Skeletal muscle satellite cell (primary cell): ENCODE measurements at regions not wholly inside any gene's neighbourhood (a gene's known extent, or its start where the extent isn't known, plus 50 kb on each side); places are given as distances from the start of the nearest gene placed in this dataset.
"Not testable (repeated sequence)": the region's sequence is repeated elsewhere in the genome, so short reads cannot be mapped to it uniquely, and the experiment has no call there.

ENCODE experiments used
- H3K27me3 ChIP-seq: 2 replicates; pipeline ENCODE4 v1.7.0; 2013; ENCODE audit warnings: low read length; ENCODE audit not compliant: control insufficient read depth, insufficient read depth
- H3K36me3 ChIP-seq: 2 replicates; pipeline ENCODE4 v1.7.0; 2013; ENCODE audit warnings: mild to moderate bottlenecking, control low read depth, low read length; ENCODE audit not compliant: insufficient read depth
- H3K4me1 ChIP-seq: 2 replicates; pipeline ENCODE4 v1.7.0; 2013; ENCODE audit warnings: low read length; ENCODE audit not compliant: control insufficient read depth, insufficient read depth
- H3K4me2 ChIP-seq: 2 replicates; pipeline ENCODE4 v1.7.0; 2013; ENCODE audit warnings: mild to moderate bottlenecking, low read length
- H3K4me3 ChIP-seq: 2 replicates; pipeline ENCODE4 v1.7.0; 2013; ENCODE audit warnings: low read length
- H3K9ac ChIP-seq: 2 replicates; pipeline ENCODE4 v1.7.0; 2013; ENCODE audit warnings: mild to moderate bottlenecking, low read depth, low read length, moderate library complexity
- H3K9me3 ChIP-seq: replicated peaks from 2 replicates; pipeline ENCODE4 v1.7.0; 2013; ENCODE audit warnings: mild to moderate bottlenecking, control low read depth, low read length

DNA sequence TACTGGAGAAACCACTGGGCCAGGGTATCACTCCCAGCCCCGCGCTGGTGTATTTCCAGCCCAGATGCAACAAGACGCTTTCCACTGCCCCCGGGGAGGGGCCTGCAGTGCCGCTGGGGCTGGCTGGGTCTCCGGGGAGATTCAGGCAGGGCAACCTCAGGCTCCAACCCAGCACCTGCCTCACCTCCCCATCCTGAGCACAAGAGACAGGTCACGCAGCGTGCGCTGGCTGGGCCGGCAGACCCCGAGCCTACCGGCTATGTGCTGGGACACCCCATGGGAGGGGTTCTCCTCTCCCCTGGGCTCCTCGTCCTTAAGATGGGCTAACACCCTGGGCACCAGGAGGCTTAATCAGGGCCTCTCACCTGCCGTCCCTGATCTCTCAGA is 80.9 kb downstream of the RFLNA start:
- H3K9ac ChIP-seq: no peak overlapping the region
- no peak overlapping the region for H3K4me3 ChIP-seq
- H3K27me3 ChIP-seq: no peaks in the 10 kb centered on the region
- H3K4me1 ChIP-seq: peaks cover 21% of the 10 kb centered on the region
- no peak overlapping the region for H3K4me2 ChIP-seq
- peaks cover 82% of the 10 kb centered on the region for H3K36me3 ChIP-seq
- H3K9me3 ChIP-seq: no peaks in the 10 kb centered on the region

DNA sequence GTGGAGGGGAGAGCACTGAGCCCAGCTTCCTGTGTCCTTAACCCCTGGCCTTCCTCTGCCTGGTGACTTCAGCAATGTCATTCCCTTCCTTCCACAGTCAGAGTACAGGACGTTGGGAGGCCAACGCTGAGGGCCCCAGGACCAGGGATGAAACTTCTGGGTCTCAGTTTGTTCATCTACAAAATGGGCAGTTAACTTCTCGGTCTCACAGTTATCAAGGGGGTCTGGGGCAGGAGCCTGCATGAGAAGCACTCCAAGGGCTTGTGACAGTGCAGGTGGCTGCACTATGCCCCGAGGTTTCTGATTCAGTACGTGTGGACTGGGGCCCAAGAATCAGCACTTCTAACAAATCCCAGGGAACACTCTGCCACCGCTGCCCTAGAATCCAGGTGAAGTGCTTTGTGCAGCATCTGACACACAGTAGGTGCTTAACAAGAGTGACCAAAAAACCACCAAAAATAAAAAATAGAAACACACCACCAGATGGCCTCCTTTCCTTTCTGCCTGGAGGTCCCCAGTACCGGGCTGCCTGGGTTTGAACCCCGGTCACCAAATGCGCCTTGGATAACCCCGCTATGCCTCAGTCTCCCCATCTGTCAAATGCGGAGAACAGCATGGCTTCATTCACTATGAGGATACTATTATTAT is 80.4 kb downstream of the RFLNA start:
- no peaks in the 10 kb centered on the region for H3K9me3 ChIP-seq
- no peak overlapping the region for H3K9ac ChIP-seq
- peaks cover 83% of the 10 kb centered on the region for H3K36me3 ChIP-seq
- peaks cover 21% of the 10 kb centered on the region for H3K4me1 ChIP-seq
- H3K4me2 ChIP-seq: no peak overlapping the region
- H3K27me3 ChIP-seq: no peaks in the 10 kb centered on the region
- H3K4me3 ChIP-seq: no peak overlapping the region

GRCh38 chr12:124374567-124374966 is 79.7 kb downstream of the RFLNA start:
- peaks cover 87% of the 10 kb centered on the region for H3K36me3 ChIP-seq
- H3K9ac ChIP-seq: no peak overlapping the region
- no peaks in the 10 kb centered on the region for H3K9me3 ChIP-seq
- H3K4me1 ChIP-seq: peaks cover 21% of the 10 kb centered on the region
- no peak overlapping the region for H3K4me3 ChIP-seq
- no peak overlapping the region for H3K4me2 ChIP-seq
- H3K27me3 ChIP-seq: no peaks in the 10 kb centered on the region

DNA sequence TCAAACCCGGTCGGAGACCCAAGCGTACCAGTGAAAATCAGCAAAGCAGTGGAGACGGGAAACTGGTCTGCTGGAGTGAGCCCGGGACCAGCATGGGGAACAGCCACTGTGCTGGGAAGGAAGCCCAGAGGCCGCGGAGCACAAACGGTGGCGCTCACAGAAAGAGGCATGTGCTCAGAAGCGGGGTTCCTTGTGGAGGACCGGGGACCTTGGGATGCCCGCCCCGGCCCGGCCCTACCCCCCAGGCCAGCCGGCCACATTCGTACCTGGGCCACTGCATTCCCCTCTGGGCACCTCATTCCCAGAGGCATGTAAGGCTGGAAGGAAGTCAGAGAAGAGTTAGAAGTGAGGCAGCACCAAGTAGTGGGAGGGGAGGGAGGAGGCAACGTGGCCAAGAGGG is 79.3 kb downstream of the RFLNA start:
- Histone ChIP-seq H3K27me3 (no peaks in the 10 kb centered on the region), H3K9me3 (no peaks in the 10 kb centered on the region), H3K4me2 (no peak overlapping the region), H3K36me3 (peaks cover 83% of the 10 kb centered on the region), H3K4me1 (peaks cover 21% of the 10 kb centered on the region), H3K4me3 (no peak overlapping the region), H3K9ac (no peak overlapping the region)

DNA sequence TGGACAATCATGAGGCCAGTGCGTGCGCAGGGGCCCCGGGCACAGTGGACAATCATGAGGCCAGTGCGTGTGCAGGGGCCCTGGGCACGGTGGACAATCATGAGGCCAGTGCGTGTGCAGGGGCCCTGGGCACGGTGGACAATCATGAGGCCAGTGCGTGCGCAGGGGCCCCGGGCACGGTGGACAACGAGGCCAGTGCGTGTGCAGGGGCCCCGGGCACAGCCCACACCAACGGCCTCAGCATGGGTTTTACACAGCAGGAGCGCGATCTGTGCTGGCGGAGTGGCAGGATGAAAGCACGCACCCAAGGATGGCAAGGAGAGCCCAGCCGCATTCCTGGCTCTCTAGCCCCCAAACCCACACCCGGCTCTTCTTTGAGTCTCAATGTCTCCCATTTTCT is 78.8 kb downstream of the RFLNA start:
- H3K9ac ChIP-seq, H3K4me2 ChIP-seq, H3K27me3 ChIP-seq, H3K4me3 ChIP-seq, H3K9me3 ChIP-seq: not testable (repeated sequence)
- Histone ChIP-seq H3K36me3 (peaks cover 79% of the 10 kb centered on the region), H3K4me1 (peaks cover 22% of the 10 kb centered on the region)

GRCh38 chr12:124372831-124373230 is 77.9 kb downstream of the RFLNA start:
- H3K4me2 ChIP-seq: no peak overlapping the region
- H3K9ac ChIP-seq: no peak overlapping the region
- H3K9me3 ChIP-seq: no peaks in the 10 kb centered on the region
- no peaks in the 10 kb centered on the region for H3K27me3 ChIP-seq
- H3K4me1 ChIP-seq: peaks cover 31% of the 10 kb centered on the region
- no peak overlapping the region for H3K4me3 ChIP-seq
- H3K36me3 ChIP-seq: peaks cover 70% of the 10 kb centered on the region

DNA sequence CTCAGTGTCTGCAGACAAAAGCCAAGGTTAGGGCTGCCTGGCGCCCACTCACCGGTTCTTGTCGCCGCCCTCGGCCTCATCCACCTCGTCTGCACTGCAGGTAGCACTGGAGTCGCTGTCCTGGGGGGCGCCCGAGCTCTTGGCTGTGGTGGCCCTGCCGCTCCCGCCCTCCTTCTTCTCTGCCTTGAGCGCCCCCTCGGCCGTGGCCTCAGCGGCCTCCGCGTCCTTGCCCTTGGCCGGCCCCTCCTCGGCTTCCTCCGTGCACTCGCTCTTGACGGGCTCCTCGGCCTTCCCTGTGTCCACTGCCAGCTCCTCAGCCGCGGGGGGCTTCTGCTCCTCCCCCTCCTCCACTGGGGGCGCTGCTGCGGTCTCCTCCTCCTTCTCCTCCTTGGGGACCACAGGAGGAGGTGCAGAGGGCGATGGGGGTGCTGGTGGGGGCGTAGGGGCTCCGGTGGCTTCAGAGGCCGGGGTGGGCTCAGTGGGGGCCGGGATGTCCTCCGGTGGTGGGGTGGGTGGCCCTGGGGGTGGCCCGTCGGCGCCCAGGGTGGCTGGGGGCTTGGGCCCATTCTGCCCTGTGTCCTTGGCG is 77.2 kb downstream of the RFLNA start:
- Histone ChIP-seq H3K9ac (no peak overlapping the region), H3K4me1 (peaks cover 35% of the 10 kb centered on the region)

DNA sequence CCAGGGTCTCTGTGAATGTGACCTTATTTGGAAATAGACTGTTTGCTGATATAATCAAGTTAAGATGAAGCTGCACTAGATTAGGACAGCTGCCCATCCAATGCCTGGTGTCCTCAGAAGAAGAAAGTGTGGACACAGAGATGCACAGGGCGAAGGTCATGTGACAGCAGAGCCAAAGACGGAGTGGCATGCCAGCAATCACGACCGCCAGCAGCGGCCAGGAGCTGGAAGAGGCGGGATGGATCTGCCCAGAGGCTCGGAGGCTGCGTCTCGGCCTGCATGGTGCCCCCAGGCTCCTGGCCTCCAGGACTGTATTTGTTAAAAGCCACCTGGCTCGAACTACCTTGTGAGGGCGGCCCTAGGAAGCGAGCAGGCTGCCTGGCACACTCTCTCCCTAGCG is 76.5 kb downstream of the RFLNA start:
- Histone ChIP-seq H3K9ac (no peak overlapping the region), H3K9me3 (no peaks in the 10 kb centered on the region), H3K36me3 (peaks cover 67% of the 10 kb centered on the region), H3K27me3 (no peaks in the 10 kb centered on the region), H3K4me1 (peaks cover 35% of the 10 kb centered on the region), H3K4me2 (no peak overlapping the region), H3K4me3 (no peak overlapping the region)

More for the DNA sequence above, 77.2 kb downstream of the RFLNA start:
- Histone ChIP-seq H3K4me2 (no peak overlapping the region), H3K4me3 (no peak overlapping the region), H3K27me3 (no peaks in the 10 kb centered on the region), H3K9me3 (no peaks in the 10 kb centered on the region), H3K36me3 (peaks cover 67% of the 10 kb centered on the region)

- no peak overlapping the region for H3K4me2 ChIP-seq
- no peaks in the 10 kb centered on the region for H3K9me3 ChIP-seq
- no peaks in the 10 kb centered on the region for H3K27me3 ChIP-seq
- peaks cover 68% of the 10 kb centered on the region for H3K36me3 ChIP-seq
- peaks cover 35% of the 10 kb centered on the region for H3K4me1 ChIP-seq
- H3K9ac ChIP-seq: no peak overlapping the region
- no peak overlapping the region for H3K4me3 ChIP-seq
These were observed 76.0 kb downstream of the RFLNA start for GRCh38 chr12:124370851-124371250.

GRCh38 chr12:124370384-124370783 is 75.5 kb downstream of the RFLNA start:
- no peaks in the 10 kb centered on the region for H3K9me3 ChIP-seq
- peaks cover 35% of the 10 kb centered on the region for H3K4me1 ChIP-seq
- H3K9ac ChIP-seq: peak overlapping the region; percentile 69
- no peaks in the 10 kb centered on the region for H3K27me3 ChIP-seq
- H3K4me3 ChIP-seq: no peak overlapping the region
- H3K36me3 ChIP-seq: peaks cover 66% of the 10 kb centered on the region
- peak overlapping the region; percentile 39 for H3K4me2 ChIP-seq

DNA sequence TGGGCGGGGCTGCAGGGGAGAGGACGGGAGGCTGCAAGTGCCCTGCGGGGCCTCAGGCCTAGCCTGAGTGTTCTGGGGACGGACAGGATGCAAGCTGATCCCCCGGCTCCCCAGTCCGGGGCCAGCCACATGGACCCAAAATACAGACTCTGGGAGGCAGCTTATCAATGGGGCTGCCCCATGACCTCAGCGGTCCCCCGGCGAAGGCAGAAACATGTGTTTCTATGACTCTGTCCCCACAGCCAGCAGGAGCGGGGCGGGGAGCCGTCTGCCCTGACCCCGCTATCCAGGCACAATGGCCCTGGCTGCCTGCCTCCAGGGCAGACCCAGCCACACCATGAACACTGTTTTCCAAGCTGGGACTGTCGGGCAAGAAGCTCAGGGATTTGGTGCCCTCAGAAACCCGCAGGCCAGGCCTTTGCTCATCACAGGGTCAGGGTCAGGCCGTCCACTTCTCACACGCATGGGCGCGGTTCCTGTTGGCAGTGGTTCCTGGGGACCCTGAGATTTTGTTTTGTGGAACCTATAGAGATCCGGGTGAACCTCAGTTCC is 75.0 kb downstream of the RFLNA start:
- Histone ChIP-seq H3K36me3 (peaks cover 65% of the 10 kb centered on the region), H3K4me1 (peaks cover 35% of the 10 kb centered on the region), H3K27me3 (no peaks in the 10 kb centered on the region), H3K4me3 (no peak overlapping the region), H3K4me2 (peak overlapping the region; percentile 39), H3K9me3 (no peaks in the 10 kb centered on the region), H3K9ac (peak overlapping the region; percentile 69)
